B cell (primary cell): ENCODE measurements at regions not wholly inside any gene's neighbourhood (a gene's known extent, or its start where the extent isn't known, plus 50 kb on each side); places are given as distances from the start of the nearest gene placed in this dataset.

ENCODE experiments used
- ATAC-seq: fragments of 200-7000 bp; cut with Tn5 transposase; one replicate; pipeline ENCODE4 v1.10.0; 2021; ENCODE audit warnings: low read depth, mild to moderate bottlenecking, moderate number of reproducible peaks, moderate library complexity
- CTCF ChIA-PET: fragments of 350-600 bp; sonication (Branson Sonifier 250); formaldehyde crosslinking; loops from one replicate; lab custom pipeline; 2021; ENCODE audit warnings: antibody characterized with exemption, inconsistent platforms; lab: Charles Lee
- POLR2A ChIA-PET: fragments of 350-600 bp; sonication (Branson Sonifier 250); formaldehyde crosslinking; loops from one replicate; lab custom pipeline; 2021; ENCODE audit warnings: antibody characterized with exemption; lab: Charles Lee
- DNase-seq: peaks from one replicate; pipeline ENCODE4 v3.0.0; 2013
- H2AFZ ChIP-seq: 2 replicates; pipeline ENCODE4 v1.6.1; 2012; ENCODE audit warnings: mild to moderate bottlenecking, low read depth, low read length; ENCODE audit not compliant: insufficient read depth, poor library complexity, severe bottlenecking
- H3K27ac ChIP-seq, 2 donors: 1 replicate in 1 of 2; 2 replicates in 1 of 2; pipeline ENCODE4 v1.5.1; 2012 to 2013; ENCODE audit warnings: low read length in 2 of 2, mild to moderate bottlenecking in 2 of 2, moderate library complexity in 1 of 2
- H3K27me3 ChIP-seq, 4 experiments: fragments of 200-600 bp in 1 of 4; sonication (generic) in 1 of 4; replicated peaks in 1 of 4; 1 replicate in 2 of 4; 2 replicates in 2 of 4; pipeline versions ENCODE4 v1.6.1 to v1.7.0; 2013 to 2016; ENCODE audit warnings: low read length in 3 of 4, mild to moderate bottlenecking in 2 of 4, mixed read lengths in 1 of 4, moderate library complexity in 1 of 4; ENCODE audit not compliant: insufficient read depth in 4 of 4, control insufficient read depth in 3 of 4; ENCODE audit errors: control extremely low read depth in 1 of 4
- H3K36me3 ChIP-seq, 2 experiments: replicated peaks in 1 of 2; 1 replicate in 1 of 2; 2 replicates in 1 of 2; pipeline versions ENCODE4 v1.6.1 to v1.7.1; 2013; ENCODE audit warnings: low read length in 1 of 2; ENCODE audit not compliant: insufficient read depth in 2 of 2, control insufficient read depth in 1 of 2; ENCODE audit errors: control extremely low read depth in 1 of 2, extremely low read depth in 1 of 2
- H3K4me1 ChIP-seq, 2 donors: fragments of 200-600 bp in 1 of 2; sonication (generic) in 1 of 2; 1 replicate in 1 of 2; 2 replicates in 1 of 2; pipeline versions ENCODE4 v1.5.1 to v1.6.1; 2013 to 2017; ENCODE audit warnings: low read length in 2 of 2; ENCODE audit not compliant: control insufficient read depth in 2 of 2, insufficient read depth in 2 of 2
- H3K4me2 ChIP-seq: replicated peaks from 2 replicates; pipeline ENCODE3; 2012; ENCODE audit warnings: mild to moderate bottlenecking, low read depth, low read length; ENCODE audit not compliant: poor library complexity, severe bottlenecking
- H3K4me3 ChIP-seq, 5 experiments: fragments of 200-600 bp in 1 of 5; sonication (generic) in 1 of 5; 1 replicate in 3 of 5; 2 replicates in 2 of 5; pipeline versions ENCODE4 v1.5.1 to v1.7.0; 2011 to 2016; ENCODE audit warnings: low read length in 4 of 5, mild to moderate bottlenecking in 4 of 5, low read depth in 2 of 5, control low read depth in 1 of 5, moderate library complexity in 1 of 5; ENCODE audit not compliant: insufficient read depth in 1 of 5; ENCODE audit errors: control extremely low read depth in 1 of 5, extremely low read depth in 1 of 5
- H3K79me2 ChIP-seq: fragments of 200-600 bp; sonication (generic); one replicate; pipeline ENCODE4 v1.6.0; 2016; ENCODE audit warnings: low read length; ENCODE audit not compliant: control insufficient read depth, insufficient read depth
- H3K9ac ChIP-seq: fragments of 200-600 bp; sonication (generic); 2 replicates; pipeline ENCODE4 v1.6.1; 2017; ENCODE audit warnings: mild to moderate bottlenecking, low read length, moderate library complexity
- H3K9me3 ChIP-seq, 3 donors: one replicate each; pipeline versions ENCODE4 v1.6.1 to v1.7.1; 2013; ENCODE audit warnings: low read length in 2 of 3; ENCODE audit not compliant: control insufficient read depth in 2 of 3, insufficient read depth in 1 of 3; ENCODE audit errors: control extremely low read depth in 1 of 3
- H4K20me1 ChIP-seq: 2 replicates; pipeline ENCODE4 v1.6.0; 2012; ENCODE audit warnings: mild to moderate bottlenecking, low read length; ENCODE audit not compliant: insufficient read depth, control insufficient read depth, poor library complexity, severe bottlenecking
- H3K27ac Mint-ChIP-seq: one replicate; pipeline ENCODE4 v1.8.0; 2021; ENCODE audit warnings: mixed read lengths
- H3K27me3 Mint-ChIP-seq: one replicate; pipeline ENCODE4 v1.8.0; 2021; ENCODE audit warnings: mixed read lengths
- H3K4me1 Mint-ChIP-seq: one replicate; pipeline ENCODE4 v1.8.0; 2021; ENCODE audit warnings: mixed read lengths
- H3K4me3 Mint-ChIP-seq: one replicate; pipeline ENCODE4 v1.8.0; 2021; ENCODE audit warnings: mixed read lengths
- H3K9me3 Mint-ChIP-seq: one replicate; pipeline ENCODE4 v1.8.0; 2022; ENCODE audit warnings: mixed read lengths; ENCODE audit not compliant: insufficient read depth
- EZH2 ChIP-seq: IDR thresholded peaks from 2 replicates; pipeline ENCODE4 v1.6.1; 2012; ENCODE audit warnings: borderline replicate concordance, low read depth, mild to moderate bottlenecking, moderate library complexity, low read length; ENCODE audit not compliant: insufficient read depth, poor library complexity, severe bottlenecking
- WGBS: methylation state at CpG from one replicate; pipeline ENCODE4 v1.1.5; 2013; ENCODE audit warnings: missing lambda C conversion rate; ENCODE audit not compliant: insufficient coverage; 5-methylcytosine and 5-hydroxymethylcytosine counted together
- intact Hi-C: fragments of 100-400 bp; cut with micrococcal nuclease; formaldehyde crosslinking; loops from one replicate; pipeline ENCODE4 v1.10.0; 2022
- TF ChIP-seq, protein P1 (sequence below): fragments of 200-600 bp; IDR thresholded peaks from one replicate; pipeline ENCODE4 v1.8.0; 2022; ENCODE audit warnings: antibody characterized with exemption, mild to moderate bottlenecking

DNA sequence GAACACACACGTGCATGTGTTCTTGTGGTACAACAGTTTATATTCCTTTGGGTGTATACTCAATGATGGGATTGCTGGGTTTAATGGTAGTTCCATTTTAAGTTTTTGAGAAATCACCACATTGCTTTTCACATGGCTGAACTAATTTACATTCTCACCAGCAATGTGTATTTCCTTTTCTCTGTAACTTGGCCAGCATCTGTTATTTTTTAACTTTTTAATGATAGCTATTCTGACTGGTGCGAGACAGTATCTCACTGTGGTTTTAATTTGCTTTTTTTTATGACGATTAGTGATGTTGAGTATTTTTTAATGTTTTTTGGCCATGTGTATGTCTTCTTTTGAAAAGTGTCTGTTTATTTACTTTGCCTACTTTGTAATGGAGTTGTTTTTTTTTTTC lies 256.6 kb downstream of the ZWINT start:
- Histone ChIP-seq H4K20me1 (no peaks in the 10 kb centered on the region), H3K27me3 (no peaks in the 10 kb centered on the region), H3K9ac (no peak overlapping the region), H3K4me3 (no peak overlapping the region), H3K27ac (no peak overlapping the region), H3K9me3 (peaks cover 0 to 5% (median 0%) of the 10 kb centered on the region in 3 donors), H3K36me3 (no peaks in the 10 kb centered on the region), H2AFZ (no peak overlapping the region), H3K4me2 (no peak overlapping the region), H3K79me2 (no peaks in the 10 kb centered on the region), H3K4me1 (no peaks in the 10 kb centered on the region)
- H3K4me1 Mint-ChIP-seq = no peaks in the 10 kb centered on the region
- DNase-seq (no peak), ATAC-seq (no peak)
- no peak overlapping the region for H3K4me3 Mint-ChIP-seq
- intact Hi-C loops = no loop called here
- H3K9me3 Mint-ChIP-seq = peaks cover 2% of the 10 kb centered on the region
- H3K27ac Mint-ChIP-seq = no peak overlapping the region
- POLR2A ChIA-PET = no interaction called here
- CTCF ChIA-PET = interaction anchor here (0.7 kb wide), 1 partner anchor 183 kb away, joined by 3 read pairs; no protein-coding TSS in a partner anchor
- WGBS = 100% methylated on average over 1 of the region's 3 CpGs
- no peak for TF ChIP-seq EZH2
- TF ChIP-seq, protein P1, sequence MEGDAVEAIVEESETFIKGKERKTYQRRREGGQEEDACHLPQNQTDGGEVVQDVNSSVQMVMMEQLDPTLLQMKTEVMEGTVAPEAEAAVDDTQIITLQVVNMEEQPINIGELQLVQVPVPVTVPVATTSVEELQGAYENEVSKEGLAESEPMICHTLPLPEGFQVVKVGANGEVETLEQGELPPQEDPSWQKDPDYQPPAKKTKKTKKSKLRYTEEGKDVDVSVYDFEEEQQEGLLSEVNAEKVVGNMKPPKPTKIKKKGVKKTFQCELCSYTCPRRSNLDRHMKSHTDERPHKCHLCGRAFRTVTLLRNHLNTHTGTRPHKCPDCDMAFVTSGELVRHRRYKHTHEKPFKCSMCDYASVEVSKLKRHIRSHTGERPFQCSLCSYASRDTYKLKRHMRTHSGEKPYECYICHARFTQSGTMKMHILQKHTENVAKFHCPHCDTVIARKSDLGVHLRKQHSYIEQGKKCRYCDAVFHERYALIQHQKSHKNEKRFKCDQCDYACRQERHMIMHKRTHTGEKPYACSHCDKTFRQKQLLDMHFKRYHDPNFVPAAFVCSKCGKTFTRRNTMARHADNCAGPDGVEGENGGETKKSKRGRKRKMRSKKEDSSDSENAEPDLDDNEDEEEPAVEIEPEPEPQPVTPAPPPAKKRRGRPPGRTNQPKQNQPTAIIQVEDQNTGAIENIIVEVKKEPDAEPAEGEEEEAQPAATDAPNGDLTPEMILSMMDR = no peak
- H3K27me3 Mint-ChIP-seq = no peaks in the 10 kb centered on the region

DNA sequence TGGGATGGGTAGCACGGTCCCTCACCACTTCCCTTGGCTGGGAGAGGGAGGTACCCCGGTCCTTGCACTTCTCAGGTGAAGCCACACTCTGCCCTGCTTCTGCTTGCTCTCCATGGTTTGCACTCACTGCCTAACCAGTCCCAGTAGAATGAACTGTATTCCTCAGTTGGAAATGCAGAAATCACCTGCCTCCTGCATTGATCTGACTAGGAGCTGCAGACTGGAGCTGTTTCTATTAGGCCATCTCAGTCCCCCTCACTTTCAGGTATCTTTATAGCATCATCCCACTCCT lies 264.9 kb downstream of the ZWINT start:
- TF ChIP-seq, protein P1 = no peak
- TF ChIP-seq EZH2 = no peak
- POLR2A ChIA-PET = no interaction called here
- no peak overlapping the region for H3K4me3 Mint-ChIP-seq
- H3K79me2 ChIP-seq = no peaks in the 10 kb centered on the region
- H3K9ac ChIP-seq = no peak overlapping the region
- H3K4me3 ChIP-seq = no peak overlapping the region
- H3K27me3 Mint-ChIP-seq = no peaks in the 10 kb centered on the region
- H3K4me1 Mint-ChIP-seq = no peaks in the 10 kb centered on the region
- H3K9me3 ChIP-seq = peaks cover 0 to 8% (median 0%) of the 10 kb centered on the region in 3 donors
- no peaks in the 10 kb centered on the region for H4K20me1 ChIP-seq
- no peaks in the 10 kb centered on the region for H3K36me3 ChIP-seq
- WGBS = 78% methylated on average over 2 of the region's 2 CpGs
- no peaks in the 10 kb centered on the region for H3K4me1 ChIP-seq
- H3K4me2 ChIP-seq = no peak overlapping the region
- no peak for DNase-seq
- CTCF ChIA-PET = no interaction called here
- H3K27ac Mint-ChIP-seq = no peak overlapping the region
- no peak for ATAC-seq
- no peaks in the 10 kb centered on the region for H3K27me3 ChIP-seq
- H3K9me3 Mint-ChIP-seq = no peaks in the 10 kb centered on the region
- intact Hi-C loops = no loop called here
- no peak overlapping the region for H2AFZ ChIP-seq
- H3K27ac ChIP-seq = no peak overlapping the region
